Trophoblast cell (in vitro differentiated cells and primary cell): ENCODE measurements at regions not wholly inside any gene's neighbourhood (a gene's known extent, or its start where the extent isn't known, plus 50 kb on each side); places are given as distances from the start of the nearest gene placed in this dataset.
"Not testable (repeated sequence)": the region's sequence is repeated elsewhere in the genome, so short reads cannot be mapped to it uniquely, and the experiment has no call there.

ENCODE experiments used
- DNase-seq, 2 donors: peaks; one replicate each; pipeline ENCODE4 v3.0.0-alpha.2; 2016
- H2AFZ ChIP-seq: 2 replicates; pipeline ENCODE4 v1.6.1; 2013; ENCODE audit warnings: low read length, moderate library complexity, mild to moderate bottlenecking; ENCODE audit not compliant: insufficient read depth, poor library complexity
- H2AK5ac ChIP-seq: 2 replicates; pipeline ENCODE4 v1.6.1; 2013; ENCODE audit warnings: mild to moderate bottlenecking, low read length
- H2BK120ac ChIP-seq: 2 replicates; pipeline ENCODE4 v1.6.1; 2013; ENCODE audit warnings: low read length, mild to moderate bottlenecking, moderate library complexity; ENCODE audit not compliant: insufficient read depth, poor library complexity
- H2BK12ac ChIP-seq: 2 replicates; pipeline ENCODE4 v1.6.1; 2013; ENCODE audit warnings: mild to moderate bottlenecking, low read length, moderate library complexity
- H2BK5ac ChIP-seq: 2 replicates; pipeline ENCODE4 v1.6.1; 2013; ENCODE audit warnings: low read length, low read depth, moderate library complexity, mild to moderate bottlenecking; ENCODE audit not compliant: poor library complexity
- H3K14ac ChIP-seq: 2 replicates; pipeline ENCODE4 v1.6.1; 2013; ENCODE audit warnings: mild to moderate bottlenecking, low read length
- H3K18ac ChIP-seq: 2 replicates; pipeline ENCODE4 v1.6.1; 2013; ENCODE audit warnings: mild to moderate bottlenecking, low read length
- H3K23ac ChIP-seq: 2 replicates; pipeline ENCODE4 v1.6.1; 2013; ENCODE audit warnings: low read length
- H3K27ac ChIP-seq: 2 replicates; pipeline ENCODE4 v1.5.1; 2013; ENCODE audit warnings: low read depth, mild to moderate bottlenecking, inconsistent platforms, low read length, moderate library complexity
- H3K27me3 ChIP-seq: 2 replicates; pipeline ENCODE4 v1.6.1; 2013; ENCODE audit warnings: inconsistent platforms, mild to moderate bottlenecking, low read length, moderate library complexity; ENCODE audit not compliant: insufficient read depth
- H3K36me3 ChIP-seq, 2 experiments: 1 replicate in 1 of 2; 2 replicates in 1 of 2; pipeline ENCODE4 v1.6.1; 2013; ENCODE audit warnings: low read length in 2 of 2, mild to moderate bottlenecking in 2 of 2, moderate library complexity in 1 of 2; ENCODE audit not compliant: insufficient read depth in 2 of 2, control insufficient read depth in 1 of 2
- H3K4ac ChIP-seq: 2 replicates; pipeline ENCODE4 v1.6.1; 2013; ENCODE audit warnings: low read depth, mild to moderate bottlenecking, low read length, moderate library complexity
- H3K4me1 ChIP-seq, 2 experiments: 1 replicate in 1 of 2; 2 replicates in 1 of 2; pipeline ENCODE4 v1.6.1; 2013; ENCODE audit warnings: low read length in 2 of 2, mild to moderate bottlenecking in 2 of 2, moderate library complexity in 1 of 2; ENCODE audit not compliant: insufficient read depth in 2 of 2, control insufficient read depth in 1 of 2
- H3K4me2 ChIP-seq: 2 replicates; pipeline ENCODE4 v1.6.1; 2013; ENCODE audit warnings: inconsistent platforms, mild to moderate bottlenecking, low read length, moderate library complexity
- H3K4me3 ChIP-seq: 2 replicates; pipeline ENCODE4 v1.5.1; 2013; ENCODE audit warnings: mild to moderate bottlenecking, low read depth, low read length, inconsistent platforms
- H3K79me1 ChIP-seq: one replicate; pipeline ENCODE4 v1.6.1; 2013; ENCODE audit warnings: low read length
- H3K79me2 ChIP-seq: 2 replicates; pipeline ENCODE4 v1.6.1; 2013; ENCODE audit warnings: low read length, mild to moderate bottlenecking; ENCODE audit not compliant: control insufficient read depth, insufficient read depth, poor library complexity
- H3K9ac ChIP-seq: 2 replicates; pipeline ENCODE4 v1.6.1; 2013; ENCODE audit warnings: mild to moderate bottlenecking, low read length
- H3K9me3 ChIP-seq: 2 replicates; pipeline ENCODE4 v1.6.1; 2013; ENCODE audit warnings: low read depth, mild to moderate bottlenecking, control low read depth, inconsistent platforms, low read length; ENCODE audit not compliant: insufficient read depth
- H4K12ac ChIP-seq: 2 replicates; pipeline ENCODE4 v1.6.1; 2013; ENCODE audit warnings: low read depth, mild to moderate bottlenecking, low read length, moderate library complexity
- H4K8ac ChIP-seq: 2 replicates; pipeline ENCODE4 v1.6.1; 2013; ENCODE audit warnings: low read depth, mild to moderate bottlenecking, low read length, moderate library complexity
- H4K91ac ChIP-seq: one replicate; pipeline ENCODE4 v1.6.1; 2013; ENCODE audit warnings: low read depth, mild to moderate bottlenecking, low read length, moderate library complexity
- WGBS: extraction: QIAGEN DNeasy Blood & Tissue Kit; methylation state at CpG from one replicate; pipeline ENCODE4 v1.1.7; 2013; ENCODE audit warnings: missing lambda C conversion rate; ENCODE audit not compliant: insufficient read length, insufficient coverage; ENCODE audit errors: extremely low coverage; 5-methylcytosine and 5-hydroxymethylcytosine counted together

GRCh38 chr5:21398511-21398910 is 1410.5 kb upstream of the CDH18 start:
- no peak overlapping the region for H2BK12ac ChIP-seq
- H2BK5ac ChIP-seq: no peak overlapping the region
- H3K14ac ChIP-seq: no peak overlapping the region
- no peak overlapping the region for H3K18ac ChIP-seq
- H3K27me3 ChIP-seq: no peaks in the 10 kb centered on the region
- H3K23ac ChIP-seq: no peak overlapping the region
- no peak overlapping the region for H3K4me3 ChIP-seq
- no peak overlapping the region for H4K8ac ChIP-seq
- no peaks in the 10 kb centered on the region for H3K4me1 ChIP-seq
- WGBS: no CpG with 5 or more reads among the region's 3 CpGs
- no peak overlapping the region for H4K91ac ChIP-seq
- H2AFZ ChIP-seq: no peak overlapping the region
- H3K36me3 ChIP-seq: no peaks in the 10 kb centered on the region
- no peak overlapping the region for H3K4me2 ChIP-seq
- no peak for DNase-seq
- H2AK5ac ChIP-seq: no peak overlapping the region
- no peaks in the 10 kb centered on the region for H3K79me2 ChIP-seq
- no peak overlapping the region for H3K9ac ChIP-seq
- H3K9me3 ChIP-seq: no peaks in the 10 kb centered on the region
- no peak overlapping the region for H3K4ac ChIP-seq
- no peak overlapping the region for H4K12ac ChIP-seq
- H2BK120ac ChIP-seq: no peak overlapping the region
- no peaks in the 10 kb centered on the region for H3K79me1 ChIP-seq
- H3K27ac ChIP-seq: no peak overlapping the region

GRCh38 chr5:21397693-21398092 is 1409.7 kb upstream of the CDH18 start:
- no peak overlapping the region for H3K4ac ChIP-seq
- H3K4me3 ChIP-seq: no peak overlapping the region
- no peak overlapping the region for H2BK12ac ChIP-seq
- H3K79me2 ChIP-seq: no peaks in the 10 kb centered on the region
- no peak overlapping the region for H3K27ac ChIP-seq
- DNase-seq: no peak
- H3K27me3 ChIP-seq: no peaks in the 10 kb centered on the region
- no peak overlapping the region for H4K12ac ChIP-seq
- no peak overlapping the region for H3K9ac ChIP-seq
- H3K18ac ChIP-seq: no peak overlapping the region
- no peak overlapping the region for H2BK120ac ChIP-seq
- no CpG with 5 or more reads among the region's 2 CpGs for WGBS
- H3K4me1 ChIP-seq: no peaks in the 10 kb centered on the region
- no peak overlapping the region for H4K8ac ChIP-seq
- H2BK5ac ChIP-seq: no peak overlapping the region
- H4K91ac ChIP-seq: no peak overlapping the region
- no peak overlapping the region for H3K4me2 ChIP-seq
- no peak overlapping the region for H3K23ac ChIP-seq
- H3K9me3 ChIP-seq: no peaks in the 10 kb centered on the region
- H3K36me3 ChIP-seq: no peaks in the 10 kb centered on the region
- no peak overlapping the region for H3K14ac ChIP-seq
- no peaks in the 10 kb centered on the region for H3K79me1 ChIP-seq
- H2AK5ac ChIP-seq: no peak overlapping the region
- no peak overlapping the region for H2AFZ ChIP-seq

- Histone ChIP-seq H2BK12ac (no peak overlapping the region), H4K12ac (no peak overlapping the region), H3K23ac (no peak overlapping the region), H3K79me1 (no peaks in the 10 kb centered on the region), H3K27me3 (no peaks in the 10 kb centered on the region), H2BK120ac (no peak overlapping the region), H2AK5ac (no peak overlapping the region), H3K27ac (no peak overlapping the region), H2BK5ac (no peak overlapping the region), H3K36me3 (no peaks in the 10 kb centered on the region), H2AFZ (no peak overlapping the region), H3K79me2 (no peaks in the 10 kb centered on the region), H3K9me3 (no peaks in the 10 kb centered on the region), H3K4ac (no peak overlapping the region), H3K4me2 (no peak overlapping the region), H4K8ac (no peak overlapping the region), H3K14ac (no peak overlapping the region), H3K9ac (no peak overlapping the region), H4K91ac (no peak overlapping the region), H3K4me3 (no peak overlapping the region), H3K4me1 (no peaks in the 10 kb centered on the region), H3K18ac (no peak overlapping the region)
- DNase-seq: peak in 1 of 2 donors; percentile 24
- WGBS: no CpG with 5 or more reads among the region's 1 CpG
Observed at GRCh38 chr5:21391506-21391905, 1403.5 kb upstream of the CDH18 start.

GRCh38 chr5:21360754-21361153 is 1372.8 kb upstream of the CDH18 start:
- not testable (repeated sequence) for H2AFZ ChIP-seq, H3K4ac ChIP-seq, H4K8ac ChIP-seq, H3K27ac ChIP-seq, H3K79me1 ChIP-seq, H4K12ac ChIP-seq, H3K4me3 ChIP-seq, H2BK12ac ChIP-seq, H3K14ac ChIP-seq, H3K27me3 ChIP-seq, H2AK5ac ChIP-seq, H3K4me1 ChIP-seq, H3K4me2 ChIP-seq, H2BK120ac ChIP-seq, DNase-seq, H4K91ac ChIP-seq, H3K9ac ChIP-seq, H3K79me2 ChIP-seq, H3K23ac ChIP-seq, H3K36me3 ChIP-seq, H3K18ac ChIP-seq, H3K9me3 ChIP-seq, H2BK5ac ChIP-seq

GRCh38 chr5:21341948-21342261 is 1353.9 kb upstream of the CDH18 start:
- not testable (repeated sequence) for H4K91ac ChIP-seq, H3K27ac ChIP-seq, H3K79me2 ChIP-seq, H3K4me3 ChIP-seq, H3K23ac ChIP-seq, H3K4ac ChIP-seq, H2BK12ac ChIP-seq, H3K4me1 ChIP-seq, H3K9me3 ChIP-seq, H2BK5ac ChIP-seq, H4K12ac ChIP-seq, H4K8ac ChIP-seq, H2AK5ac ChIP-seq, H3K4me2 ChIP-seq, H3K14ac ChIP-seq, H3K36me3 ChIP-seq, H2AFZ ChIP-seq, H2BK120ac ChIP-seq, H3K9ac ChIP-seq, H3K27me3 ChIP-seq, H3K18ac ChIP-seq, H3K79me1 ChIP-seq
- WGBS: no CpG with 5 or more reads among the region's 3 CpGs
- DNase-seq: peak; percentile 0 to 20
